ENCODE measurements at regions not wholly inside any gene's neighbourhood (a gene's known extent, or its start where the extent isn't known, plus 50 kb on each side); places are given as distances from the start of the nearest gene placed in this dataset.

GRCh38 chr3:5035113-5035512 lies 55.9 kb downstream of the BHLHE40 start:
- CTCF ChIA-PET (ENCODE audit: unreplicated experiment) = no interaction called here
- Histone ChIP-seq H3K4me2 (ENCODE audit: low read length) (no peak overlapping the region), H3K4me1 (ENCODE audit: insufficient read depth, low read length, poor library complexity, severe bottlenecking) (no peaks in the 10 kb centered on the region), H3K27ac (ENCODE audit: low read depth, low read length, poor library complexity, severe bottlenecking) (no peak overlapping the region), H3K36me3 (ENCODE audit: insufficient read depth, low read length) (no peaks in the 10 kb centered on the region), H3K9me2 (ENCODE audit: insufficient read depth, low read length) (no peaks in the 10 kb centered on the region), H3K9me3 (ENCODE audit: low read length) (no peaks in the 10 kb centered on the region), H2AFZ (ENCODE audit: low read length) (no peak overlapping the region), H3K4me3 (ENCODE audit: low read depth, low read length, poor library complexity, severe bottlenecking) (no peak overlapping the region), H4K20me1 (ENCODE audit: insufficient read depth, low read length) (no peaks in the 10 kb centered on the region), H3K79me2 (ENCODE audit: insufficient read depth, low read depth, low read length) (no peaks in the 10 kb centered on the region)
- intact Hi-C loops (cut with micrococcal nuclease; ENCODE audit: unreplicated experiment) = no loop called here
- no peak for TF ChIP-seq CTCF (conservative IDR thresholded peaks at IDR 0.05; ENCODE audit: low read length)
- TF ChIP-seq EZH2phosphoT487 (IDR thresholded peaks at IDR 0.05; ENCODE audit: borderline replicate concordance, low read depth, low read length) = no peak
- POLR2A ChIA-PET = interaction anchor here (0.6 kb wide), 1 partner anchor 10 kb away, joined by 7 read pairs; no protein-coding TSS in a partner anchor
- DNase-seq (ENCODE audit: low spot score) = no peak
- no TSS peak for BruUV-seq (replicated peaks)

GRCh38 chr3:5035692-5036391 lies 56.6 kb downstream of the BHLHE40 start:
- POLR2A ChIA-PET = interaction anchor here (0.6 to 0.9 kb wide), 5 partner anchors 9 to 542 kb away, joined by 3 to 7 read pairs (median 3); no protein-coding TSS in a partner anchor
- Histone ChIP-seq H3K79me2 (ENCODE audit: insufficient read depth, low read depth, low read length) (no peaks in the 10 kb centered on the region), H3K36me3 (ENCODE audit: insufficient read depth, low read length) (no peaks in the 10 kb centered on the region), H2AFZ (ENCODE audit: low read length) (no peak overlapping the region), H3K27ac (ENCODE audit: low read depth, low read length, poor library complexity, severe bottlenecking) (no peak overlapping the region), H4K20me1 (ENCODE audit: insufficient read depth, low read length) (no peaks in the 10 kb centered on the region), H3K9me3 (ENCODE audit: low read length) (no peaks in the 10 kb centered on the region), H3K4me2 (ENCODE audit: low read length) (no peak overlapping the region), H3K4me1 (ENCODE audit: insufficient read depth, low read length, poor library complexity, severe bottlenecking) (no peaks in the 10 kb centered on the region), H3K4me3 (ENCODE audit: low read depth, low read length, poor library complexity, severe bottlenecking) (no peak overlapping the region), H3K9me2 (ENCODE audit: insufficient read depth, low read length) (no peaks in the 10 kb centered on the region)
- intact Hi-C loops (cut with micrococcal nuclease; ENCODE audit: unreplicated experiment) = no loop called here
- TF ChIP-seq CTCF (conservative IDR thresholded peaks at IDR 0.05; ENCODE audit: low read length) = no peak
- no peak for TF ChIP-seq EZH2phosphoT487 (IDR thresholded peaks at IDR 0.05; ENCODE audit: borderline replicate concordance, low read depth, low read length)
- DNase-seq (ENCODE audit: low spot score) = no peak
- no TSS peak for BruUV-seq (replicated peaks)
- CTCF ChIA-PET (ENCODE audit: unreplicated experiment) = no interaction called here

- intact Hi-C loops (cut with micrococcal nuclease; ENCODE audit: unreplicated experiment) = no loop called here
- no peak for TF ChIP-seq EZH2phosphoT487 (IDR thresholded peaks at IDR 0.05; ENCODE audit: borderline replicate concordance, low read depth, low read length)
- no peak for TF ChIP-seq CTCF (conservative IDR thresholded peaks at IDR 0.05; ENCODE audit: low read length)
- no peak overlapping the region for H3K4me3 ChIP-seq (ENCODE audit: low read depth, low read length, poor library complexity, severe bottlenecking)
- DNase-seq (ENCODE audit: low spot score) = no peak
- no peaks in the 10 kb centered on the region for H3K36me3 ChIP-seq (ENCODE audit: insufficient read depth, low read length)
- H3K9me2 ChIP-seq (ENCODE audit: insufficient read depth, low read length) = no peaks in the 10 kb centered on the region
- POLR2A ChIA-PET = interaction anchor here (0.8 to 0.9 kb wide), 2 partner anchors 310 to 325 kb away, joined by 3 read pairs; no protein-coding TSS in a partner anchor
- H4K20me1 ChIP-seq (ENCODE audit: insufficient read depth, low read length) = no peaks in the 10 kb centered on the region
- no peak overlapping the region for H2AFZ ChIP-seq (ENCODE audit: low read length)
- no peak overlapping the region for H3K27ac ChIP-seq (ENCODE audit: low read depth, low read length, poor library complexity, severe bottlenecking)
- H3K79me2 ChIP-seq (ENCODE audit: insufficient read depth, low read depth, low read length) = no peaks in the 10 kb centered on the region
- CTCF ChIA-PET (ENCODE audit: unreplicated experiment) = no interaction called here
- no peaks in the 10 kb centered on the region for H3K9me3 ChIP-seq (ENCODE audit: low read length)
- BruUV-seq (replicated peaks) = no TSS peak
- no peak overlapping the region for H3K4me2 ChIP-seq (ENCODE audit: low read length)
- no peaks in the 10 kb centered on the region for H3K4me1 ChIP-seq (ENCODE audit: insufficient read depth, low read length, poor library complexity, severe bottlenecking)
Measured at GRCh38 chr3:5036392-5036766, 57.1 kb downstream of the BHLHE40 start.

Measured in OCI-LY7 (cell line).